Tibial nerve (tissue), 4 donors: ENCODE measurements at regions not wholly inside any gene's neighbourhood (a gene's known extent, or its start where the extent isn't known, plus 50 kb on each side); places are given as distances from the start of the nearest gene placed in this dataset.

Experiments
- CTCF ChIP-seq, 5 experiments: fragments of 200-600 bp in 3 of 5; fragments of 450-650 bp in 2 of 5; sonication (generic) in 3 of 5; IDR thresholded peaks; one replicate each; pipeline ENCODE4 v1.5.1; 2016 to 2019; ENCODE audit warnings: antibody characterized with exemption in 5 of 5, mild to moderate bottlenecking in 3 of 5, moderate library complexity in 2 of 5
- EP300 ChIP-seq, 2 donors: sonication (generic); formaldehyde crosslinking; IDR thresholded peaks; one replicate each; pipeline ENCODE4 v1.6.1; 2017; ENCODE audit warnings: antibody characterized with exemption in 2 of 2, mild to moderate bottlenecking in 1 of 2
- POLR2A ChIP-seq, 2 donors: fragments of 450-650 bp; IDR thresholded peaks; one replicate each; pipeline ENCODE4 v1.6.1; 2017; ENCODE audit warnings: antibody characterized with exemption in 2 of 2, mild to moderate bottlenecking in 2 of 2, moderate library complexity in 2 of 2

GRCh38 chr1:208449951-208450350 is 205.8 kb upstream of the PLXNA2 start:
- TF ChIP-seq EP300 (IDR thresholded peaks at IDR 0.05), result no peak
- TF ChIP-seq CTCF (IDR thresholded peaks at IDR 0.05), result no peak
- TF ChIP-seq POLR2A (IDR thresholded peaks at IDR 0.05), result no peak
